Activated B cell treated with CpG ODN at 0.5 μM for 24 hours (primary cell): ENCODE measurements at regions not wholly inside any gene's neighbourhood (a gene's known extent, or its start where the extent isn't known, plus 50 kb on each side); places are given as distances from the start of the nearest gene placed in this dataset.

Experiments
- ATAC-seq: fragments of 200-7000 bp; cut with Tn5 transposase; one replicate; pipeline ENCODE4 v1.10.0; 2021; ENCODE audit warnings: low read depth, mild to moderate bottlenecking, moderate library complexity
- CTCF ChIA-PET: fragments of 350-600 bp; sonication (Branson Sonifier 250); formaldehyde crosslinking; loops from one replicate; lab custom pipeline; 2021; ENCODE audit warnings: antibody characterized with exemption; lab: Charles Lee
- POLR2A ChIA-PET: fragments of 350-600 bp; sonication (Branson Sonifier 250); formaldehyde crosslinking; loops from one replicate; lab custom pipeline; 2021; ENCODE audit warnings: antibody characterized with exemption; lab: Charles Lee
- DNase-seq: peaks from one replicate; pipeline ENCODE4 v3.0.0; 2022
- H3K27ac Mint-ChIP-seq: one replicate; pipeline ENCODE4 v1.8.0; 2020; ENCODE audit warnings: mixed read lengths
- H3K27me3 Mint-ChIP-seq: one replicate; pipeline ENCODE4 v1.8.0; 2021; ENCODE audit warnings: mixed read lengths
- H3K36me3 Mint-ChIP-seq: one replicate; pipeline ENCODE4 v1.8.0; 2021; ENCODE audit warnings: low read depth, mixed read lengths
- H3K4me1 Mint-ChIP-seq: one replicate; pipeline ENCODE4 v1.8.0; 2021; ENCODE audit warnings: mixed read lengths
- H3K4me3 Mint-ChIP-seq: one replicate; pipeline ENCODE4 v1.8.0; 2020; ENCODE audit warnings: mild to moderate bottlenecking, mixed read lengths
- H3K9me3 Mint-ChIP-seq: one replicate; pipeline ENCODE4 v1.8.0; 2020; ENCODE audit warnings: mixed read lengths
- CTCF ChIP-seq: fragments of 200-600 bp; IDR thresholded peaks from one replicate; pipeline ENCODE4 v1.8.0; 2022; ENCODE audit warnings: antibody characterized with exemption, mild to moderate bottlenecking
- intact Hi-C: fragments of 100-400 bp; cut with micrococcal nuclease; formaldehyde crosslinking; loops from one replicate; pipeline ENCODE4 v1.15.1; 2024

- Mint-ChIP-seq H3K27ac (no peak overlapping the region), H3K4me1 (no peaks in the 10 kb centered on the region), H3K36me3 (no peaks in the 10 kb centered on the region), H3K9me3 (no peaks in the 10 kb centered on the region), H3K27me3 (peaks cover 6% of the 10 kb centered on the region), H3K4me3 (no peak overlapping the region)
- no peak for TF ChIP-seq CTCF
- intact Hi-C loops: no loop called here
- no peak for DNase-seq
- ATAC-seq: no peak
- CTCF ChIA-PET: no interaction called here
- POLR2A ChIA-PET: no interaction called here
These were observed 88.9 kb upstream of the FBXL4 start for GRCh38 chr6:99036672-99037071.

GRCh38 chr6:99032396-99032795, 84.7 kb upstream of the FBXL4 start:
- intact Hi-C loops: no loop called here
- H3K27ac Mint-ChIP-seq: no peak overlapping the region
- H3K4me3 Mint-ChIP-seq: no peak overlapping the region
- H3K9me3 Mint-ChIP-seq: peaks cover 2% of the 10 kb centered on the region
- ChIA-PET CTCF (no interaction called here), POLR2A (no interaction called here)
- no peak for DNase-seq
- ATAC-seq: no peak
- no peak for TF ChIP-seq CTCF
- peaks cover 5% of the 10 kb centered on the region for H3K27me3 Mint-ChIP-seq
- no peaks in the 10 kb centered on the region for H3K4me1 Mint-ChIP-seq
- H3K36me3 Mint-ChIP-seq: no peaks in the 10 kb centered on the region

- Mint-ChIP-seq H3K36me3 (no peaks in the 10 kb centered on the region), H3K27me3 (peaks cover 5% of the 10 kb centered on the region), H3K27ac (no peak overlapping the region), H3K9me3 (peaks cover 5% of the 10 kb centered on the region), H3K4me1 (no peaks in the 10 kb centered on the region), H3K4me3 (no peak overlapping the region)
- ChIA-PET CTCF (no interaction called here), POLR2A (no interaction called here)
- TF ChIP-seq CTCF: no peak
- ATAC-seq: no peak
- intact Hi-C loops: no loop called here
- DNase-seq: no peak
These were observed 84.2 kb upstream of the FBXL4 start for GRCh38 chr6:99031957-99032356.

- H3K4me1 Mint-ChIP-seq: no peaks in the 10 kb centered on the region
- no peak overlapping the region for H3K27ac Mint-ChIP-seq
- ChIA-PET POLR2A (no interaction called here), CTCF (no interaction called here)
- no peak overlapping the region for H3K4me3 Mint-ChIP-seq
- no peak for DNase-seq
- intact Hi-C loops: no loop called here
- peaks cover 1% of the 10 kb centered on the region for H3K27me3 Mint-ChIP-seq
- peaks cover 13% of the 10 kb centered on the region for H3K9me3 Mint-ChIP-seq
- no peak for TF ChIP-seq CTCF
- H3K36me3 Mint-ChIP-seq: no peaks in the 10 kb centered on the region
- ATAC-seq: no peak
These were observed 83.2 kb upstream of the FBXL4 start for GRCh38 chr6:99030915-99031314.

GRCh38 chr6:99026135-99026534, 78.4 kb upstream of the FBXL4 start:
- POLR2A ChIA-PET: no interaction called here
- intact Hi-C loops: no loop called here
- peaks cover 20% of the 10 kb centered on the region for H3K9me3 Mint-ChIP-seq
- no peak for TF ChIP-seq CTCF
- H3K4me3 Mint-ChIP-seq: no peak overlapping the region
- ATAC-seq (no peak), DNase-seq (no peak)
- H3K27ac Mint-ChIP-seq: no peak overlapping the region
- no peaks in the 10 kb centered on the region for H3K4me1 Mint-ChIP-seq
- H3K36me3 Mint-ChIP-seq: no peaks in the 10 kb centered on the region
- CTCF ChIA-PET: no interaction called here
- H3K27me3 Mint-ChIP-seq: peaks cover 1% of the 10 kb centered on the region
